ENCODE measurements at regions not wholly inside any gene's neighbourhood (a gene's known extent, or its start where the extent isn't known, plus 50 kb on each side); places are given as distances from the start of the nearest gene placed in this dataset.

DNA sequence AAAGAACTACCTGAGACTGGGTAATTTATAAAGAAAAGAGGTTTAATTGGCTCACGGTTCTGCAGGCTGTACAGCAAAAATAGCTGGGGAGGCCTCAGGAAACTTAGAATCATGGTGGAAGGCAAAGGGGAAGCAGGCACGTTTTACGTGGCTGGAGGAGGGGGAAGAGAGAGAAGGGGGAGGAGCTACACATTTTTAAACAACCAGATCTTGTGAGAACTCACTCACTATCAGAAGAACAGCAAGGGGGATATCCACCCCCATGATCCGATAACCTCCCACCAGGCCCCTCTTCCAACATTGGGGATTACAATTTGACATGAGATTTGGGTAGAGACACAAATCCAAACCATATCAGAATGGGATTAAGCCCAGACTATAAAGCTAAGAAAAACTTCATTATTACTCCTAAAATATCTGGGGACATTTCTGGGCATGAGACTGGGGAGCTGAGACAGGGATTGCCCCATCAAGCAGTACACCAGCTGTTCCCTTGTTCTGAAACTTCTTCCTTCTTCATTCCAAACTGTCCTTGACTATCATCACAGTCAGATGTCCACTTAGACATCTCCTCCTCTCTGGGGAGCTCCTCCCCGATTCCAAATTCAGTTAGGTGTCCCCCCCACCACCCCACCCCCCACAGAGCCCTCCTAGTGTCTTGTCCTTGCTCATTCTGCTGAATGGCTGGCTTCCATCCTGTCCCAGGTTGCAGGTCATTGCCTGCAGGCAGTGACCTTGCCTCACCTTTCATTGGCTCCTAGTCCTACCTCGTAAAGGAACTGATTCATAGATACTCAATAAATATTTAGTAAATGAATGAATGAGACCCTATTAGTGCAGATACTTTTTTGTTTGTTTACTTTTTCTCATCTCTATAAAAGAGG lies 132.6 kb downstream of the EVX1 start:
- no peak for DNase-seq (ENCODE audit: low read depth)
- TF ChIP-seq, protein P1, sequence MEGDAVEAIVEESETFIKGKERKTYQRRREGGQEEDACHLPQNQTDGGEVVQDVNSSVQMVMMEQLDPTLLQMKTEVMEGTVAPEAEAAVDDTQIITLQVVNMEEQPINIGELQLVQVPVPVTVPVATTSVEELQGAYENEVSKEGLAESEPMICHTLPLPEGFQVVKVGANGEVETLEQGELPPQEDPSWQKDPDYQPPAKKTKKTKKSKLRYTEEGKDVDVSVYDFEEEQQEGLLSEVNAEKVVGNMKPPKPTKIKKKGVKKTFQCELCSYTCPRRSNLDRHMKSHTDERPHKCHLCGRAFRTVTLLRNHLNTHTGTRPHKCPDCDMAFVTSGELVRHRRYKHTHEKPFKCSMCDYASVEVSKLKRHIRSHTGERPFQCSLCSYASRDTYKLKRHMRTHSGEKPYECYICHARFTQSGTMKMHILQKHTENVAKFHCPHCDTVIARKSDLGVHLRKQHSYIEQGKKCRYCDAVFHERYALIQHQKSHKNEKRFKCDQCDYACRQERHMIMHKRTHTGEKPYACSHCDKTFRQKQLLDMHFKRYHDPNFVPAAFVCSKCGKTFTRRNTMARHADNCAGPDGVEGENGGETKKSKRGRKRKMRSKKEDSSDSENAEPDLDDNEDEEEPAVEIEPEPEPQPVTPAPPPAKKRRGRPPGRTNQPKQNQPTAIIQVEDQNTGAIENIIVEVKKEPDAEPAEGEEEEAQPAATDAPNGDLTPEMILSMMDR (conservative IDR thresholded peaks at IDR 0.05; ENCODE audit: low read depth, low read length) = no peak
- H3K4me3 ChIP-seq (ENCODE audit: low read depth, low read length) = no peak overlapping the region

DNA sequence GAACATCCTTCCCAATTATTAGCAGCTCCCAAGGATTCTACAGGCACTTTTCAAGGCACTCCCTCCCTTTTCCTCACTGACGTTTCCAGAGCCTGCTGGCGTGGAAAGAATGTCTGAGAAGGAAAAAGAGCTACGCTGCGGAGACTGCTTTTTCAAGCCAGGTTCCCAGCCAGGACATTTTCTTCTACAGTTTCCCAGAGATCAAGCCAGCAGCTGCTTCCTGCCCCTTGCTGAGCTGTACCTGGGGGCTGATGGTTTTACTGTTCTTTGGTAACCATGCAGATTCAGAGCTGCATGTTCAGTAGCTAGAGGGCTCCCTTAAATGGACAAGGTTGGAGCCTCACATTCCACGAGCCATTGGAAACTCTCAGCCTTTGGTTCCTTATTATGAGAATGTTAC lies 133.4 kb downstream of the EVX1 start:
- no peak overlapping the region for H3K4me3 ChIP-seq (ENCODE audit: low read depth, low read length)
- peak; percentile 8 for DNase-seq (ENCODE audit: low read depth)
- TF ChIP-seq, protein P1 (conservative IDR thresholded peaks at IDR 0.05; ENCODE audit: low read depth, low read length) = no peak

DNA sequence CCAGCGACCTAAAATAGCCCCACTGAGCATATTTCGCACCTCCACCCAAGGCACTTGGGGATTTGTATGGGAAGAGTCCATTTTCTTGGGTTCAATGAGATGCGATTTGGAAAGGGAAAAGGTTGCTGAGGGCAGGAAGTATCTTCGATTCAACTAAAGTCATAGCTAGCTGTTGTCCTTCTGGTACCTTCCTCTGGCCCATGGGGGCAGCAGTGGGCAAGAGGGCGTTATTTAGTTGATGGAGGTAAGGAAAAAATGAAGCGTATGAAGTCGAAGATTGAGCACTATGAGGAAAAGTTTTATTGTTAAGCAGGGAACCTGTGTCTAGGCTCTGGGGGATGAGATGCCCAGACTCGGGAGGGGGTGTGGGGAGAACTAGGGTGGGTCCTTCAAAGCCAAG lies 135.4 kb downstream of the EVX1 start:
- TF ChIP-seq, protein P1 (conservative IDR thresholded peaks at IDR 0.05; ENCODE audit: low read depth, low read length) = peak; percentile 13
- no peak overlapping the region for H3K4me3 ChIP-seq (ENCODE audit: low read depth, low read length)
- DNase-seq (ENCODE audit: low read depth) = no peak

DNA sequence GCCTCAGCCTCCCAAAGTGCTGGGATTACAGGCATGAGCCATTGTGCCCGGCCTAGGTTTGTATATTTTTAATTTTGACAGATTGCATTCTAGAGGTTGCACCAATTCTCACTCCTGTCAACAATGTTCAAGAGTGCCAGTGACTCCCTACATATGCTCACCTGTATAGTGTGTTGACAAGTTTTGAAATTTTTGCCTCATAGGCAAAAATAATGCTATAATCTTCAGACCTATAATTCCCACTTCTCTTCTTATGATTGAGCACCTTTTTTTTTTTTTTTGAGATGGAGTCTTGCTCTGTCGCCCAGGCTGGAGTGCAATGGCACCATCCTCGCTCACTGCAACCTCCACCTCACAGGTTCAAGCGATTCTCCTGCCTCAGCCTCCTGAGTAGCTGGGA lies 139.7 kb downstream of the EVX1 start:
- TF ChIP-seq, protein P1 (conservative IDR thresholded peaks at IDR 0.05; ENCODE audit: low read depth, low read length) = no peak
- no peak for DNase-seq (ENCODE audit: low read depth)

DNA sequence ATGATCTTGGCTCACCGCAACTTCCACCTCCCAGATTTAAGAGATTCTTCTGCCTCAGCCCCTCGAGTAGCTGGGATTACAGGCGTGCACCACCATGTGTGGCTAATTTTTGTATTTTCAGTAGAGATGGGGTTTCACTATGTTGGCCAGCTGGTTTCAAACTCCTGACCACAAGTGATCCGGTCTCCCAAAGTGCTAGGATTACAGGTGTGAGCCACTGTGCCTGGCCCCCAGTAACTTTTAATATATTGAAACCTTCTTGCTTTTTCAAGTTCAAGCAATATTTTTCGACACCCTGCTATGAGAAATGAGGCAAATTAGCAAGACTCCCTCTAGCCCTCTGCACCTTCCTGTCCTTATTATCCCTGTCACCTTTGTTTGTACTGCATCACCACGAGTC lies 144.0 kb downstream of the EVX1 start:
- H3K4me3 ChIP-seq (ENCODE audit: low read depth, low read length) = no peak overlapping the region
- no peak for DNase-seq (ENCODE audit: low read depth)
- TF ChIP-seq, protein P1 (conservative IDR thresholded peaks at IDR 0.05; ENCODE audit: low read depth, low read length) = no peak

More for the DNA sequence above, 139.7 kb downstream of the EVX1 start:
- no peak overlapping the region for H3K4me3 ChIP-seq (ENCODE audit: low read depth, low read length)

DNA sequence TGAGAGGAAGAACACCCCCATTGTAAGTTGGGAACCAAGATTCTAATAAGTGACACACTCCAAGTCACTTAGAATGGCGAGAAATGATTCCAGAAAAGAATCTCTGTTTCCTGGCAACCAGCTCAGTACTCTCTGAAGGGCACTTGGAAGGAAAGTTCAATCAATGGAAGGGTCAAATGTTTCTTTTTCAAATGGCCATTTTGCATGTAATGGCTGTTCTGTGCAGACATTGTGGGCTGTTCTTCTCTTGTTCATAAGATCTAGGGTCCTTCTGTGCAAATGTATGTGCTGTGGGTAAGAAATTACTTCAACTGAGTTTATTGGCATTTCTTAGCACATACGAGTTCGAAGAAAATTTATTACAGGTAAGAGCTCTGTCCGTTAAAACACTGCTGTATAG lies 145.3 kb downstream of the EVX1 start:
- TF ChIP-seq, protein P1 (conservative IDR thresholded peaks at IDR 0.05; ENCODE audit: low read depth, low read length) = no peak
- DNase-seq (ENCODE audit: low read depth) = no peak
- no peak overlapping the region for H3K4me3 ChIP-seq (ENCODE audit: low read depth, low read length)

DNA sequence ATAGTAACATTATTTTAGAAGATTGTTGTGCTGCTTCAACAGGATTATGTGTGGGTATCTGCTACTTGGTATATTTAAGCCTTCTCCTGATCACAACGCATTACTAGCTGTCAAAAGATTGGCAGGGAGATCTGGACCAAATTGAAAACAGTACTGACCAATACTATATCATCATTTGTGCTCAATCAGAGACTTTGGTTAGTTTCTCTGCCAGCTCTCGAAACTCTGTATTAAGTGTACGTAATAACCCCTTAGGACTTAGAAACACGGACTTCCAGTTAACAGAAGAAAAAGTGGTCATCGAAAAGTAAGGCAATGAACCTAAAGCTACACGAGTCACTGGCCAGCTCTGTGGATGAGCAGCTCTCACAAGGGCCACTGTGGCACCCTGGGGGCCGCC lies 146.0 kb downstream of the EVX1 start:
- DNase-seq (ENCODE audit: low read depth) = no peak
- H3K4me3 ChIP-seq (ENCODE audit: low read depth, low read length) = no peak overlapping the region
- TF ChIP-seq, protein P1 (conservative IDR thresholded peaks at IDR 0.05; ENCODE audit: low read depth, low read length) = no peak
